ENCODE measurements at regions not wholly inside any gene's neighbourhood (a gene's known extent, or its start where the extent isn't known, plus 50 kb on each side); places are given as distances from the start of the nearest gene placed in this dataset.

DNA sequence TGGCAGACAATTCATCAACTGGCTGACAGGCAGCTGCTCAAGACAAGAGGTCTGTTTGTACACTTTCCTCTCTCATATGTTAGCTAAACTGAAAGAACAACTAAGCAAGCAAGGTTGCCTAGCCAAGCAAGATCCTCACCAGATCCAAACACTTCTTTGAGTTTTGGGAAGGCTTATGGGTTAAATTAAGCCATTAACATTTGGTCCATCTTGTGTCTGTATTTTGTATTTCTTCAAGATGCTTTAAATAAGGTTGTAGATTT is 170.4 kb upstream of the RAI14 start:
- TF ChIP-seq, protein P1, sequence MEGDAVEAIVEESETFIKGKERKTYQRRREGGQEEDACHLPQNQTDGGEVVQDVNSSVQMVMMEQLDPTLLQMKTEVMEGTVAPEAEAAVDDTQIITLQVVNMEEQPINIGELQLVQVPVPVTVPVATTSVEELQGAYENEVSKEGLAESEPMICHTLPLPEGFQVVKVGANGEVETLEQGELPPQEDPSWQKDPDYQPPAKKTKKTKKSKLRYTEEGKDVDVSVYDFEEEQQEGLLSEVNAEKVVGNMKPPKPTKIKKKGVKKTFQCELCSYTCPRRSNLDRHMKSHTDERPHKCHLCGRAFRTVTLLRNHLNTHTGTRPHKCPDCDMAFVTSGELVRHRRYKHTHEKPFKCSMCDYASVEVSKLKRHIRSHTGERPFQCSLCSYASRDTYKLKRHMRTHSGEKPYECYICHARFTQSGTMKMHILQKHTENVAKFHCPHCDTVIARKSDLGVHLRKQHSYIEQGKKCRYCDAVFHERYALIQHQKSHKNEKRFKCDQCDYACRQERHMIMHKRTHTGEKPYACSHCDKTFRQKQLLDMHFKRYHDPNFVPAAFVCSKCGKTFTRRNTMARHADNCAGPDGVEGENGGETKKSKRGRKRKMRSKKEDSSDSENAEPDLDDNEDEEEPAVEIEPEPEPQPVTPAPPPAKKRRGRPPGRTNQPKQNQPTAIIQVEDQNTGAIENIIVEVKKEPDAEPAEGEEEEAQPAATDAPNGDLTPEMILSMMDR (conservative IDR thresholded peaks at IDR 0.05; ENCODE audit: low read depth in 2 of 2), result no peak
- TF ChIP-seq CREB1 (CRISPR knock-in tag; IDR thresholded peaks at IDR 0.05; ENCODE audit: low read depth) (no peak), EZH2phosphoT487 (IDR thresholded peaks at IDR 0.05; ENCODE audit: unreplicated experiment) (no peak)
- TF ChIP-seq, protein P2, sequence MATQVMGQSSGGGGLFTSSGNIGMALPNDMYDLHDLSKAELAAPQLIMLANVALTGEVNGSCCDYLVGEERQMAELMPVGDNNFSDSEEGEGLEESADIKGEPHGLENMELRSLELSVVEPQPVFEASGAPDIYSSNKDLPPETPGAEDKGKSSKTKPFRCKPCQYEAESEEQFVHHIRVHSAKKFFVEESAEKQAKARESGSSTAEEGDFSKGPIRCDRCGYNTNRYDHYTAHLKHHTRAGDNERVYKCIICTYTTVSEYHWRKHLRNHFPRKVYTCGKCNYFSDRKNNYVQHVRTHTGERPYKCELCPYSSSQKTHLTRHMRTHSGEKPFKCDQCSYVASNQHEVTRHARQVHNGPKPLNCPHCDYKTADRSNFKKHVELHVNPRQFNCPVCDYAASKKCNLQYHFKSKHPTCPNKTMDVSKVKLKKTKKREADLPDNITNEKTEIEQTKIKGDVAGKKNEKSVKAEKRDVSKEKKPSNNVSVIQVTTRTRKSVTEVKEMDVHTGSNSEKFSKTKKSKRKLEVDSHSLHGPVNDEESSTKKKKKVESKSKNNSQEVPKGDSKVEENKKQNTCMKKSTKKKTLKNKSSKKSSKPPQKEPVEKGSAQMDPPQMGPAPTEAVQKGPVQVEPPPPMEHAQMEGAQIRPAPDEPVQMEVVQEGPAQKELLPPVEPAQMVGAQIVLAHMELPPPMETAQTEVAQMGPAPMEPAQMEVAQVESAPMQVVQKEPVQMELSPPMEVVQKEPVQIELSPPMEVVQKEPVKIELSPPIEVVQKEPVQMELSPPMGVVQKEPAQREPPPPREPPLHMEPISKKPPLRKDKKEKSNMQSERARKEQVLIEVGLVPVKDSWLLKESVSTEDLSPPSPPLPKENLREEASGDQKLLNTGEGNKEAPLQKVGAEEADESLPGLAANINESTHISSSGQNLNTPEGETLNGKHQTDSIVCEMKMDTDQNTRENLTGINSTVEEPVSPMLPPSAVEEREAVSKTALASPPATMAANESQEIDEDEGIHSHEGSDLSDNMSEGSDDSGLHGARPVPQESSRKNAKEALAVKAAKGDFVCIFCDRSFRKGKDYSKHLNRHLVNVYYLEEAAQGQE (IDR thresholded peaks at IDR 0.05; ENCODE audit: unreplicated experiment), result no peak

All from GM23338 (cell line).